Mesothelial cell of epicardium (in vitro differentiated cells): ENCODE measurements at regions not wholly inside any gene's neighbourhood (a gene's known extent, or its start where the extent isn't known, plus 50 kb on each side); places are given as distances from the start of the nearest gene placed in this dataset.

Source experiments
- DNase-seq, 2 experiments: peaks; one replicate each; pipeline ENCODE4 v3.0.0; 2021; ENCODE audit warnings: low spot score in 2 of 2; ENCODE audit not compliant: unreplicated experiment in 2 of 2
- H3K27ac Mint-ChIP-seq: 2 replicates; pipeline ENCODE4 v1.8.0; 2021; ENCODE audit warnings: mixed read lengths
- H3K27me3 Mint-ChIP-seq: 2 replicates; pipeline ENCODE4 v1.8.0; 2021; ENCODE audit warnings: low read depth, mixed read lengths
- H3K36me3 Mint-ChIP-seq: 2 replicates; pipeline ENCODE4 v1.8.0; 2021; ENCODE audit warnings: mixed read lengths
- H3K4me1 Mint-ChIP-seq: 2 replicates; pipeline ENCODE4 v1.8.0; 2021; ENCODE audit warnings: mixed read lengths
- H3K4me3 Mint-ChIP-seq: 2 replicates; pipeline ENCODE4 v1.8.0; 2021; ENCODE audit warnings: mild to moderate bottlenecking, moderate library complexity, mixed read lengths
- H3K9me3 Mint-ChIP-seq: 2 replicates; pipeline ENCODE4 v1.8.0; 2021; ENCODE audit warnings: mixed read lengths
- CTCF ChIP-seq: fragments of 200-600 bp; sonication (generic); IDR thresholded peaks from one replicate; pipeline ENCODE4 v1.5.0; 2021; ENCODE audit warnings: antibody characterized with exemption; ENCODE audit not compliant: unreplicated experiment

DNA sequence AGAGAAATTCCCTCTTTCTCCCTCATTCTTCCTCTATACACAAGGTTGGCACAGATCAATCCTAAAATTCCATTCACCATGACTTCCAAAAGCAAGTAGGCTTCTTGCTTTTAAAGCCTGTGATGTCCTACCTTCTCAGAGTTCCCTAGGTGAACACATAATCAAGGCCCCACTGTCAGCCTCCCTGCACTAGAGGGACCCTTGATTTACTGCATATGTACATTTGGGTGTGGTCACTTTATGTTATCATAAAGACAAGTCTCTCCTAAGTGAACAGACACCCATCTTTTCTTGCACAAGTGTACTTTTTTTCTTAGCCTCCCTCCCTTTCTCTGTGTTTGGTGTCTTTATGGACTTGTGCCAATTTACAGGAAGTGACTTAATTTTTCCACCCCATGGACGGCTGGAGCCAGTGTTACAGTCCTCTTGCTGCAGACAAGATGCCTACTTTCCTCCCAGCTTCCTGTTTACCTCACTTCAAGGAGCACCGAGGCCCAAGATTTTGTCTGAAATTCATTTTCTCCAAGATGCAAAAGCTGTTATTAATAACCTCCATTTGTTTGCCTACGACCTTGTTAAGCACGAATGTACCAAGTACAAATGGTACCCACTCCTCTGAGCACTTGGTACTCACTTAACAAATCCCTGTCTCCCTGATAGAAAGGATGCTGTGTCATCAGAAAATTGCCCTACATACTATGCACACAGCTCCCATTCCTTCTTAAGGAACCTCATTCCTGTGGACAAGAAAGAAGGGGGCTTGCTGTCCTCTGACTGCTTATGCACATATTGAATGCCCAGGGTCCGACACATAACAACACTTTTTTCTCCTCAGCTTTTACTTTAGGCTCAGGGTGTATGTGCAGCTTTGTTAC, 82.8 kb upstream of the SLC44A3 start:
- no peak for TF ChIP-seq CTCF
- no peaks in the 10 kb centered on the region for H3K9me3 Mint-ChIP-seq
- H3K4me1 Mint-ChIP-seq: peaks cover 27% of the 10 kb centered on the region
- H3K27me3 Mint-ChIP-seq: no peaks in the 10 kb centered on the region
- no peak overlapping the region for H3K4me3 Mint-ChIP-seq
- peak overlapping the region; percentile 41 for H3K27ac Mint-ChIP-seq
- DNase-seq: no peak
- H3K36me3 Mint-ChIP-seq: no peaks in the 10 kb centered on the region

DNA sequence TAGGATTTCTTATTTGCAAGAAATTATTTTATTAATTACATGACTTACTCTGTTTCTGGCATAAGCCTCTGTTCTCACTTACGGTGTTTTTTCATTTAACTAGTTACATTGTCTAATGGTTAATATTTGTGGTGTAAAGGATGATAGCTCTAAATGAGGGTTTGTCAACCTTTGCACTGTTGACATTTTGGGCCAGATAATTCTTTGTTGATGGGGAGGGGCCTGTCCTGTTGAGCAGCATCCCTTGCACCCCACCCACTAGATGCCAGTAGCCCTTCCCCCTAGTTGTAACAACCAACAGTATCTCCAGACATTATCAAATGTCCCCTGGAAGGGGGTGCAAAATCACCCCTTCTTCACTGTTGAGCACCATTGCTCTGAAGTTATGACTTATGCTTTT, 83.6 kb upstream of the SLC44A3 start:
- DNase-seq: no peak
- Mint-ChIP-seq H3K9me3 (no peaks in the 10 kb centered on the region), H3K36me3 (no peaks in the 10 kb centered on the region), H3K4me3 (no peak overlapping the region), H3K4me1 (peaks cover 29% of the 10 kb centered on the region), H3K27ac (no peak overlapping the region), H3K27me3 (no peaks in the 10 kb centered on the region)
- TF ChIP-seq CTCF: no peak

GRCh38 chr1:94736073-94736472, 84.1 kb upstream of the SLC44A3 start:
- H3K27ac Mint-ChIP-seq: peak overlapping the region; percentile 96
- no peak overlapping the region for H3K4me3 Mint-ChIP-seq
- H3K9me3 Mint-ChIP-seq: no peaks in the 10 kb centered on the region
- H3K4me1 Mint-ChIP-seq: peaks cover 29% of the 10 kb centered on the region
- H3K36me3 Mint-ChIP-seq: no peaks in the 10 kb centered on the region
- H3K27me3 Mint-ChIP-seq: no peaks in the 10 kb centered on the region
- no peak for DNase-seq
- no peak for TF ChIP-seq CTCF

DNA sequence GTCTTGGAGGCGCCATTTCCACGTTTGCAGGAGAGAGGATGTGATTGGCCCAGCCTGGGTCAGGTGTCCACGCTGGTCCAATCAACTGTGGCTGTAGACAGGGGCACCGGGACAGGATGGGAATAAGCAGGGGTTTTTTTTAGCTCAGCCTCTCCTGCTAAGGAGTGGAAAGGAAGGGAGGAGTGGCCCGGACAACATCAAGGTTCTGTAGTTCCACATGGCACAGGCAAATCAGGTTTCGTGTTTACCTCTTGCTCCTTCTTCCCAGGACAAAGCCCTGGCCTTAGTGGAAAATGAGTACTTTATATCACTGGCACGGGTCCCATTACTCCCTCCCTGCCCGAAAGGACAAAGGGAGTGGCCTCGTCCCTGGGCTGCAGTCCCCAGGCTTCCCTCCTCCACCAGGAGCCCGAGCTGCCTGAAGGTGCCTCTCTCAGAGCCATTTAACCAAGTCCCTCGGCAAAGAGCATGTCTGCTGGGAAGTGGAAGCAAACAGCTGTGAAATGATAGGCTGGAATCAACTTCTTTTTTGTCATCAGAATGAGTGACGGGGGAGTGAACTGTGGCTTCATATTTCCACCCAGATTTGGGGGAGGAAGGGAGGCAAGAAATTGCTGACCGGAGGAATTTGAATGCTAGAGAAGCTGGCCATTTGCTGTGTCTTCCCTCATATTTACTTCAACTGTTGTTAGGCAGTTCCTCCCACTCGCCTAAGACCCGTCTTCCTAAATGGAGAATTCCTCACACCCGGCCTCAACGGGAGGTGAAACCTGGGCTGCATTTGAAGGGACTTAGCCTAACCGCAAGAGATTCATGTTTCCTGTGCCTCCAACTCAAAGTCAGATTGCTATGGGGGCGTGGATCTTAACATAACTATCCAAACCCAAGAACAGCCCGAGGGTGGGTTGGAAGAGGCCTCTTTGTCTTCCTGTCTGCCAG, 84.9 kb upstream of the SLC44A3 start:
- peak overlapping the region; percentile 96 for H3K27ac Mint-ChIP-seq
- peak; percentile 35 to 58 for DNase-seq

DNA sequence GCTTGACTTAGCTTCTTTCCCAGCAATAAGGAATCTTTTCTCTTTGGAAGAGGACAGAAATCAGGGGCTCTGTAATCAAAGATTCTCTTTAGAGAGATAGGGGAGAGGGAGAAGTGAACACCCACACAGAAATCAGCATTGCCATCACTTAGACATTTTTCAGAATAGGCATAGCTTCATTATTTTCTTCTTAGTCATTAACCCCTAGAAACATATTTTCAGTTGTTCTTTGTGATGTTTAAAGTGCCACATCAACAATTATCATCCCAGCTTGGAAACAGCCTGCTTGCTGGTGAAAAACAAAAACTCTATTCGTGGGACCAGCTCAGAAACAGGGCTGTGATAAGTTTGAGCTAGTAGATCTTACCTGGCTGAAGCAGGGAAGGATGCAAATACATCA, 88.3 kb upstream of the SLC44A3 start:
- Mint-ChIP-seq H3K27ac (peak overlapping the region; percentile 37), H3K4me3 (no peak overlapping the region), H3K9me3 (no peaks in the 10 kb centered on the region), H3K36me3 (peaks cover 5% of the 10 kb centered on the region), H3K4me1 (peaks cover 43% of the 10 kb centered on the region), H3K27me3 (no peaks in the 10 kb centered on the region)
- DNase-seq: no peak
- TF ChIP-seq CTCF: no peak

More for the DNA sequence above, 84.9 kb upstream of the SLC44A3 start:
- no peaks in the 10 kb centered on the region for H3K36me3 Mint-ChIP-seq
- no peaks in the 10 kb centered on the region for H3K9me3 Mint-ChIP-seq
- peaks cover 29% of the 10 kb centered on the region for H3K4me1 Mint-ChIP-seq
- no peak for TF ChIP-seq CTCF
- no peaks in the 10 kb centered on the region for H3K27me3 Mint-ChIP-seq
- H3K4me3 Mint-ChIP-seq: peak overlapping the region; percentile 30
